GM21423 (cell line): ENCODE measurements at regions not wholly inside any gene's neighbourhood (a gene's known extent, or its start where the extent isn't known, plus 50 kb on each side); places are given as distances from the start of the nearest gene placed in this dataset.
"Not testable (repeated sequence)": the region's sequence is repeated elsewhere in the genome, so short reads cannot be mapped to it uniquely, and the experiment has no call there.

ENCODE experiments used
- ATAC-seq: cut with Tn5 transposase; IDR thresholded peaks from one replicate; pipeline ENCODE4 v1.9.1; 2021; ENCODE audit warnings: mild to moderate bottlenecking, moderate library complexity; ENCODE audit not compliant: unreplicated experiment

DNA sequence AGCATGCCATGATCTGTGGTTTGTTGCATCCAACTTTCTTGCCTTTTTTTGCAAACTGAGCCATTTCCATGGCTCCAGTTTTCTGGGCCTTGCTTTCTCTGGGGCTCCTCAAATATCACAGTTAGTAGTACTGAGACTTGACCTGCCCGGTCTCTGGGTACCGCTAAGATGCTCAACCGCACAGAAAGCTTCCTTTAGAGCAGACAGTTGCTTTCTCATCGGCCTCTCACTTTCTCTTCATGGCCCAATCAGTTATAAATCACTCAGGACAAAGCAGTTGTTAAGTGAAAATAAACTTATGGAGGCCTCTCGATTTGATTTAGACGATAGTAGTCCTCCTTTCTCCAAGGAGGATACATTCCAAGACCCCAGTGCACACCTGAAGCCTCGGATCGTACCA is 141.2 kb upstream of the ASB18 start:
- ATAC-seq, result no peak

DNA sequence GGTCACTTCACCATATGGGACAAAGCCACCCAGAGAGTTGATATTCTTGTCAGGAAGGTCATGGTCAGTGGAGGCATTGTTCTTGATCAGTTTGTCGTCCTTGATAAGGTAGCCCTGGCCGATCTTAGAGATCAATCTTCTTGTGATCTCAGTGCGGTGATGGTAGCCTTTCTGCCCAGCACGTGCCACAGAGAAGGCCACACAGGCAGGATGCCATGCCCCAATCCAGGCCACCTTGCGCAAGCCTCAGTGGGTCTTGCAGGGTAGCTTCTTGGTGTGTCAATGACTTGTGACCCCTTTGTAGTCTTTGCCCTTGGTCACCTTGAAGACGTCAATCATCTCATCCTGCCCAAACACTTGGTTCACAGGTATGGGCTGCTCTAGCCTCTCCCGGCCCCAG is 143.9 kb upstream of the ASB18 start:
- no peak for ATAC-seq

DNA sequence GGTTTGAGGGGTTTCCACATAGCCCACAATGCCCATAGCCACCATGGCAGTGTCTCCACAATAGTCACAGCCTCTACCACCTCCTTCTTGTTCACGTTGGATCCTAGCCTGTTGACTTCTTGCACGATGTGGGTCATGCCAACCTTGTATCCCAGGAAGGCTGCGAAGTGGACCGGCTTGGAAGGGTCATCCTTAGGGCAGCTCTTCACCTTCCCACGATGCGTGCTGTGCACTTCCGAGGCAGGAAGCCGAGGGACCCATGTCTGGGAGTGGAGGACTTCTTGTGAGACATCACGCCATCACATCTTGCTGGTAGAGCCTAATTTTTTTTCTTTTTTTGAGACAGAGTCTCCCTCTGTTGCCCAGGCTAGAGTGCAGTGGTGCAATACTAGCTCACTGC is 144.6 kb upstream of the ASB18 start:
- no peak for ATAC-seq

DNA sequence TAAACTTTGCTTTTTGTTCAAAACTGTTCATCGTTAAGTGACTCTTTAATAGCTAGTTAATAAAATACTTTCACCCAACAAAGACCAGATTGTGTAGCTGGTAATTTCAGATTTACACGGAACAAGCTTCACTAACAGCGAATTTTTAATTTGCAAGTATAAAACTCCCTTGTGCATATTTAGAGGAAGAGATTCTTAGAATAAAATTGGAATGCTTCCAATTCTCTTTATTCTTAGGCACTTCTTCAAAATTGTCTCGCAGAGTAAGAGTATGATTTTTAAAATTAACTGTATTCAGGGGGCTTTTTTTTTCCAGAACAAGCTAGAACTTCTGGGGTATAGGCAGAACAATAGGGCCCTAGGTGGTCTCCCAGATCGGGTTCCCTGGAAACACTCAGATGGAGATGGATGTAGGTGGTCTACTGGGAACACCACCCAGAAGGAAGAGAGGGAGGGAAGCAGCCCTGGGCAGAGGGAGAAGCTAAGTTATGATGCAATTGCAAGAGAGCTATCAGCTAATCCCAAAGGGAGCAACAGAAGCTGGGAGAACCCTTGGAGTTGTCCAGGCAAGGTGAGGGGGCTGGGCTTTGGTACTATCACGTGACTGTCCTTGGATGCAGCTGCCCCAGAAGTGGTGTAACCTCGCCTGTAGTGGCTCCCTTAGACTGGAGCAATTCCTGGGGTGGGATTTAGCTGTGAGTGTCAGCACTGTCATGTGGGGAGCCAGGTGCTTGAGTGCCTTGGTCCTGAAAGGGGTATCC is 151.7 kb upstream of the ASB18 start:
- no peak for ATAC-seq

DNA sequence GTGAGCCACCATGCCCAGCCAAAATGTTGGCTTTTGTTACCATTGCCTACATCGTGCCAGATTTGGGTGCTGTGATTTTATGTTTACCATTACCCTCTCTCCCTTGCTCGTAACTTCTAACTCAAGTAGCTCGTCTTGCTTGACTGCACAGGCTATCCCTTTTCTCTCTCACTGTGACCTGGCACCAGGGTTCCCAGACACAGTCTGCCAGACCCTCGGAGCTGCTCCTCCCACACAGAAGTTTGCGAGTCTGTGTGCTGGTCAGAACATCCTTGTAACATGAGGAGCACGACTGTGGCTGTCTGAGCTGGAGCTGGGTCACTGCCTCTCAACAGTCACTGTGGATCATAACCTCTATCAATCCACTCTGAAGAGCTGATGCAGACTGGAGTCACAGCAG is 152.5 kb upstream of the ACKR3 start:
- no peak for ATAC-seq

DNA sequence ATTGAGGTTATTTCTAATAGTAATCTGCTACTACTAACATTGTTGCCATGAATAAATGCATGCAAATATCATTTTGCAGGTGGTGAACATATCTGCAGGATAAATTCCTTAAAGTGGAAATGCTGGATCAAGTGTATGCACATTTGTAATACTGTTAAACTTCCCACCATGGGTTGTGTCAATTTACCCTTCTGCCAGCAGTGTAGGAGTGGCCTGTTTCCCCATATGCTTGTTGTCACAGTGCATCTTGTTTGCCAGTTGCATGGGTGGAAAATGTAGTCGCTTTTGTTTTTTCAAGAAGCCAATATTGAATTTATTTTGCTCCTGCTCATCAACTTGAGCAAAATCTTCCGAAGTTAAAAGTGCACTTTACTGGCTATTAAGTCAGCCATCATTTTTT is 139.0 kb upstream of the ACKR3 start:
- no peak for ATAC-seq

DNA sequence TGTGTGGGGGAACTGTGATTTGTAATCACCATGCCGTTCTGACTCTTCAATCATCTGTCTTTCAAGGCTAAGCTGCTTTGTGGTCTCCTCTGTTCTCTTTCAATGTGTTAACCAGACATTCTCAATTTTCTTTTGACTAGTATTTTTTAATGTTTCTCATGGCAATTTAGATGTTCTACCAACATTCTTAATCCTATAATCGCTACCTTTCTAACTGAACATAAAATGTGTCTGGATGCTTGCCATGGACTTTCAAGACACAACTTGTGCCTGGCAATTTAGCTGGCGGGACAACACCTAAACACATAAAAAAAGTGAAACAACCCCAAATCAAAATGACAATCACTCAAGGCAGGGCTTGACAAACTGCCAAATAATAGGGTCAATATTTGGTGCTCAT is 135.0 kb upstream of the ACKR3 start:
- no peak for ATAC-seq

DNA sequence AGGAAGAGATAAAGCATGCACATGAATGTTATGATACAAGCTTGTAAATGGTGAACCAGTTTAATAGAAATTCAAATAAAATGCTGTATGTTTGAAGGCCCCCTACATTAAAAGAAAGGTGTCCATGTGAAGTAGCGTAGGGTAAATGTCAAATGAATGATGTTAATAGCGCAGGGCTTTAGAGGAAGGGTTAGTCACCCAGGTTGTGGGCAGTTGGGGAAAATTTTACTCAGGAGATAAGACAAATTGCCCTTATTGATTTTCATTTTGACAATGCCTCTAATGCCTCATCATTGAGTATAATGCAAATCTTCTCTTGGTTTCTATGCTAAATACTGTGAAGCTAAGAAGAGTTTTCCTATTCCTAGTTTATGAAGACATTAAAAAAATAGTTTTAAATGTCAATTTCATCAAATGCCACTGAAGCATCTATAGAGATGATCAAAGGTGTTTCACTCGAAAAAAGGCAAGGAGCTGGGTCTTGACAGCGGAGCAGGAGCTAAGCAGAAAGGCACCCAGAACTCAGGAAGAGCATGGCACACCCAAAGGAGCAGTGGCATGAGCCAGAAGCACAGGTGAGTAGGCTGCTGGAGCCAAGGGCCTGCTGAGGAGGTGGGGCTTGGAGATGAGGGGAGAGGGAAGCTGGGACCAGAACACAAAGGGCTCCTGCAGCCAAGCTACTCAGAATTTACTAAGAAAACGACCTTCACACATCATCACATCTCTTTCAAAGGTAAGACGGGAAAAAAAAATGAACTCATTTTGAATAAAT is 129.3 kb upstream of the ACKR3 start:
- ATAC-seq, result no peak

DNA sequence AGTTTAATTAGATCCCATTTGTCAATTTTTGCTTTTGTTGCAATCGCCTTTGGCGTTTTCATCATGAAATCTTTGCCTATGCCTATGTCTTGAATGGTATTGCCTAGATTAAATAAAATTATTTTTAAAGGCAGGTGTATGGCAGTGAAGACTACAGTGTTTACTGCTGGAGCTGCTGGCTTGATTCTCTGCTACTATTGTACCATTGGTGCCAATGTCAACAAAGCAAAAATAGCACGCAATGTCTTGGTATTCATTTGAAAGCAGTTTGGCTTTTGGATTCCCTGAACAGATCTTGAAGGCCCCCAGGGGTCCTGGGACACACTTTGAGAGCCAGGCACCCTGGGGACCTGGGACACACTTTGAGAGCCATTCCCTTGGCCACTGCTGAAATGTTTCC is 125.4 kb upstream of the ACKR3 start:
- ATAC-seq, result no peak

DNA sequence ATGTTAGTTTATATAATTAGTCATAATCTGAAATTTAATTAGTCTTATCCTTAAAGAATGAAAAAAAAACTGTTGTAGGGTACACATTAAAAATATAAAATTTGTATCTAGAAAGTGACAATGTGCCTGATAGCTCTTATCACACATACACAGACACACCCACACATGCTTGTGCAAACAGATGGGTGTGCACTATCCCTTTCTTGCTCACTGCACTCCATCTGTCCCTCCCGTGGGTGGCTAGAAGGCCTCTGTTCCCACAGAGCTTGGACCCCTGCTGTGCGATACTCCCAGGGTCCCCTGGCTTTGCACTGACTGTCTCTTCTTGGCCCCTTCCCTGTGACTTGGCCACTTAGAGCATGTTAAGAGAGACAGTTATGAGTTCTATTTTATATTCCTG is 123.9 kb upstream of the ACKR3 start:
- ATAC-seq, result no peak

DNA sequence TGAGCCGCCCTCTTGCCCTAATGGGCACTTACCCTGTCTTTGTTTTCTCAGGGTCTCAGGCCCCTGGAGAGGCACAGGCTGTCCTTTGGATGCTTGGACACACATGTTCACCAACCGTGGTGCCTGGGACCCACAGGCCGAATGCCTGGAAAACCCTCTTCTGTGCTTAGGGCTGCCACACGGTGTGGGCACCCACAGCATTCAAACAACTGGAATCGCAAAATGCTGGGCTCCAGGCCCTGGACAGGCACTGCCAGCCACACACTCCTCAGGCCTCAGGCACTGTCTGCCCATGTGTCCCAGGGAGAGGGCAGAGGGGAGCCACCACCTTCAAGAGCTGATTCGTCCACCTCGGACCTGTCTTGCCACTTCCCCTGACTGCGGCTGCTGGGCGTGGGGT is 123.1 kb upstream of the ACKR3 start:
- ATAC-seq, result no peak

DNA sequence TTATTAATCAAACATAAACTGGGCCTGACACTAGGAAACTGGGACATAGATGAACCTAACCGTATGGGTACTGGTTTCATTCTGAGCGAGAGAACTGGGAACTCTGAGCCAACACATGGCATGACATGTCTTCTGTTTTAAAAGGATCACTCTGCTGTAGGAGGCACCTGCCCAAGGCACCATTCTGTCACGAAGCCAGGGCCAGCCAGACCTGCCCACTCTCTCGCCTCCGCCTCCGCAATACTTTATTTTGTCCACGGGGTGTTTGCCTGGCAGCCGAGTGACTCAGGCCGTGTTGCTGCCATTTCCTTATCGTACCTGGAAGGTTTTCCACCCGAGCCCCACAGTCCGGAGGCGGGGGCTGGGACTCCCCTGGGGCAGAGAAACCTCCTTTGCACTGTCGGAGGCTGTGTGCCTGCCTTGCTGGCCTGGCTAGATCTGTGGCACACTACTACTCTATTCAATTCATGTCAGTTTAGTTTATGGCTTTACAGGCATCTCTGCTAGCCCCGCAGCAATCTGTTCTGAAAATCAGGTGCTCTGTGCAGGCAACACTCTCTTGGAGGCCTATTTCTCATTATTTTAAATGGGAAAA is 120.4 kb upstream of the ACKR3 start:
- ATAC-seq, result no peak

DNA sequence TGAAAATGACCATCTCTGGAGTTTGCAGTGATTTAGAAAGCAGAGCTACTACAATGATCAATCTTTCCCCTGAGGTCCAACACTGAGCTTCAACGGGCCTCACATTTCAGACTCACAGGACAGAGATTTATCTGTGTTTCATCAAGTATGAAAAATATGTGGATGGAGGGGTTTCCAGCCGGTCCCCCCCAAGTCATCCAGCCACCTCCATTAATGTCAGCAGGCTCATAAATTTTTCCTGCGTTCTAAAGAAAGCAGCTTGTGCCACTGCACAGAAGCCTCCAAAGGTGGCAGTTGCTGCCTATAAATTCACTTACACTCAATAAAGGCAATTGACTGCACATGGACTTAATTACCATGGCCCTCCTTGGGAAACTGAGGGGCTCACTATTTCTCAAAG is 117.4 kb upstream of the ACKR3 start:
- no peak for ATAC-seq

DNA sequence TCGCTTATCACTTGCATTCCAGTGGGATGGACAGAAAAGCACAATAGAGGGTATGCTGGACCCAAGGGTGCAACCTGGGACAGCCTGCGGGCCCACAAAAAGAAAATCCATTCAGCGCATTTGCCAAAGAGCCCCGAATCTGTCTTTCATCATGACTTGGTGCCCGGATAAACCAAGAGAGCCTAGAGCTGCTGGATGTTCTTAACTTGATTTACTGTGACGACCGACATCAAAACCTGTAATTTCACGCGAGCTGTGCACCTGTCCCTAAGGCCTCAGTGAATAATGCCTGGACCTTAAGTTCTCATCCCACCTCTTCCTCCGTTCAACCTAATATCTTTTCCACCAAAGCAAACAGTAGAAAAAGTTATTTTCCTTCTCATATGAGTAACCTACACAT is 115.5 kb upstream of the ACKR3 start:
- no peak for ATAC-seq

DNA sequence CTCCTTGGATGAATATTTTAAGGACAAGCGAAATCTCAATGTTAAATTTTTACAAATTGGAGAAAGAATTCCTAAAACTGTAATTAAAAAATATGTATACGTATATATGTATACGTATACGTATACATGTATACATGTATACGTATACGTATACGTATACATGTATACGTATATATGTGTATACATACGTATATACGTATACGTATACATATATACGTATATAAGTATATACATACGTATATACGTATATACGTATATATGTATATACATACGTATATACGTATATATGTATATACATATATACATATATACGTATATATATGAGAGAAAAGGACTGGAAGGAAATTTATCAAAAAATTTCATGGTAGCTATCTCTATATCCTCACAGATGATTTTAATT is 110.2 kb upstream of the ACKR3 start:
- ATAC-seq, result no peak

DNA sequence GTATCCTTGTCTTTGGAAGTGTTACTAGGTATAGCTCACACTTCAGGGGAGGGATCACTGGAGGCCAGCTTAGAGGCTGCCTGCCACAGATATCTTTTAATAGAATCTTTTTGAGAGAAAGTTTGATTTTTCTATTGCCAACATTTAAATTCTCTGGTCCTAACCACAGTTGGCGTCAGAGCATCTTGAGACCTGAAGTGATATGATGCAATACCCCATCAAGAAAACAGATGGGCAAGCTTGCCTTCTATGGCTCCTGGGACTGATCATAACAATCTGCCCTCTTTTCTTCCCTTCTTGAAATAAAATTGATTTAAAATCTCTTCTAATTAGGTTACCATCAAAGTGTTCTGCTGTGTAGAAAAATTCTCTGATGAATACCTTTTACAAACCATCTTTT is 105.5 kb upstream of the ACKR3 start:
- no peak for ATAC-seq

DNA sequence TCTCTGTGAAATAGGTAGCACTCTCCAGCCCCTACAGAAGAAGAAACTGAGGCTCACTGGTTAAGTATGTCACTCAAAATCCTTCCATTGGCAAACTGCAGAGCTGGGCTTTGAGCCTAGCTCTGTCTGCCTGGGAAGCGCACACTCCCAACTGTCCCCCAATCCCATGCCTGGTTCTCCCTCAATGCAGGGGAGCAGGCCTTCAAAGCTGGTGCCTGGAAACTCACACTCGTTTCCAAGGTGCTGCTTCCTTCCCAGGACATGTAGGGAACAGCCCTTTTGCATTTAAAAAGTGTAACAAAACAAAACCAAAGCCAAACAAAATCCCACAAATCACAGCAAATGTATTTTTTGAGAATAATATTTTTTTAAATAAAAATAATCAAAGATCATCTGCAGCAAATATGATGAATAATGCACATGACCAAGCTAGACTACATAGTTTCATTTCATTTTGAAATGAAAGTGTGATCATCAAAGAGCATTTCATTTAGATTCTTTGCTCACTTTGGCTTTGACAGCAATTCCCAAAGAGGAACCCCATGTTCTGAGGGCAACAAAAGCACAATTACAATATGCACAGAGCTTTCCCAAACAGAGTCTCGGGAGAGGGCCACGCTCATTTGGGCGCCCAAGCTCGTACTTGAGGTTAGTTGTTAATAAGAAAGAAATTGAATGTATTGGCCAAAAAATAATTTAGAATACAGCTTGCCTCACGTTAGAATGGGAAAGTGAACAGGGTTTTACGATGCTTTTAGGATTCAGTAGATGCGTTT is 96.7 kb upstream of the ACKR3 start:
- ATAC-seq, result no peak

DNA sequence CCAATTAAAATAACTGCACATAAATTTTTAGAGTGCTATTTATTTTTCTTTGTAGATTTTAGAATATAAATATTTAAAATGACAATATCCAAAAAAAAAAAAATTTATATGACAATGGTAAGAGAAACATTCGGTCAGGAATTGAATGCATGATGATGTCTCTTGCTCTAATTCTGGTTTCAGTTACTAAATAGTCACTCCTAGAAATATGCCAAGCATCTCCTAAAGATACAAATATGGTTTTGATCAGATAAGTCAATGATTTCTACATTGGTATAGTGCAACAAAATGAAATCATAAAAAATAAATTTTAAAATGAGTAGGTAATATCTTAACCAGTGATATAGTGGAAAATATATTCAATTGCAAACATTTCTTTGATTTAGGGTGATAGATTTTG is 95.9 kb upstream of the ACKR3 start:
- no peak for ATAC-seq

DNA sequence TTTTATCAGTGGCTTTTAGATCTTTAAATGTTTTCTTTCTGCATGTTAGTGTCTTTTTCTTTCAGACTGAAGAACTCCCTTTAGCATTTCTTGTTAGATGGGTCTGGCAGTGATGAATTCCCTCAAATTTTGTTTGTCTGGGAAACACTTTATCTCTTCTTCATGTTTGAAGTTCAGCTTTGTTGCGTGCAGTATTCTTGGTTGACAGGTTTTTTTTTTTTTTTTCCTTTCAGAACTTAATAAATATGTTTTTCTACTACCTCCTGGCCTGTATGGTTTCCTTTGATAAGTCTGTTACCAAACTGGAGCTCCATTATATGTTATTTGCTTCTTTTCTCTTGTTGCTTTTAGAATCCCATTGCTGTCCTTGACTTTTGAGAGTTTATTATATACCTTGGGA is 89.8 kb upstream of the ACKR3 start:
- ATAC-seq, result no peak

DNA sequence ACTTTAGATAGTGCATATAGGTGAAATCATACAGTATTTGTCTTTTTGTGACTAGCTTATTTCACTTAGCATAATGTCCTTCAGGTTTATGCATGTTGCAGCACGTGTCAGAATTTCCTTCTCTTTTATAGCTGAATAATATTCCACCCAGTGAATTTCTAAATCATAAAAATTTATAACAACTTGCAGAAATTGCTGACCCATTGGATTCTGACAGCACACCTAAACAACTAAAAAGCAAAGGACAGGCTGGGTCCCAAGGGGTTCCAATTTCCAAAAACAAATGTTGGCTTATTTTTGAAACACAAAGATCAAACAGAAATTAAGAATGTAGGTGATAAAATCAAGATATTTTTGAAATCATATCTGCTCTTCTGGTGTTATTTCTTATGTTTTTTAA is 86.5 kb upstream of the ACKR3 start:
- ATAC-seq, result no peak

DNA sequence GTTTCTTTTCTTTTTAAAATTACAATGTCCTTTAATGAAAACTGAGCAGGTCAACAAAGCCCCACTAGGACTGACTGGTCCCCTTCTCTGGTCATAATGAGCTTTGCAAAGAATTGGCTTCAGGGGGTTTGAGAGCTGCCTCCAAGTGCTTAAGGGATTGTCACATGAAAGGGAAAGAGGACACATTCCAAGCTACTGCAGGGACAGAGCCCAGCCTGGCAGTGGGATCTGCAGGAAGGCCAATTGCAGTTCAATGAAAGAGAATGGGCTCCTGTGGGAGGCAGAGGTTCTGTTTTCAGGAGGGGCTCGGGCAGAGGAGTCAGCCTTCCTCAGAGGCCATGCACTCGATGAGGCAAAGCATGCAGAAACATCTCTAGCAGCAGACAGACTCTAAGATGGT is 84.1 kb upstream of the ACKR3 start:
- no peak for ATAC-seq

DNA sequence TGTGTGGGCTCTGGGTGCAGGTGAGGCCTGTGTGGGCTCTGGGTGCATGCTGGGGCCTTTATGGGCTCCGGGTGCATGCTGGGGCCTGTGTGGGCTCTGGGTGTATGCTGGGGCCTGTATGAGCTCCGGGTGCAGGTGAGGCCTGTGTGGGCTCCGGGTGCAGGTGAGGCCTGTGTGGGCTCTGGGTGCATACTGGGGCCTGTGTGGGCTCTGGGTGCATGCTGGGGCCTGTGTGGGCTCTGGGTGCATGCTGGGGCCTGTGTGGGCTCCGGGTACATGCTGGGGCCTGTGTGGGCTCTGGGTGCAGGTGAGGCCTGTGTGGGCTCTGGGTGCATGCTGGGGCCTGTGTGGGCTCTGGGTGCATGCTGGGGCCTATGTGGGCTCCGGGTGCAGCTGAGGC is 80.5 kb upstream of the ACKR3 start:
- not testable (repeated sequence) for ATAC-seq
